ENCODE measurements at regions not wholly inside any gene's neighbourhood (a gene's known extent, or its start where the extent isn't known, plus 50 kb on each side); places are given as distances from the start of the nearest gene placed in this dataset.

GRCh38 chr2:121831841-121832240 lies 76.4 kb downstream of the TSN start:
- TF ChIP-seq POLR2AphosphoS5 (IDR thresholded peaks at IDR 0.05; ENCODE audit: low read depth, low read length) (no peak), FOXP2 (optimal IDR thresholded peaks at IDR 0.05; ENCODE audit: borderline replicate concordance, extremely low read depth, extremely low read length, insufficient read depth) (no peak), SIN3A (IDR thresholded peaks at IDR 0.05; ENCODE audit: borderline replicate concordance, insufficient read depth, low read length) (no peak), TAF1 (IDR thresholded peaks at IDR 0.05; ENCODE audit: borderline replicate concordance, insufficient read depth, low read length) (no peak)
- TF ChIP-seq, protein P1, sequence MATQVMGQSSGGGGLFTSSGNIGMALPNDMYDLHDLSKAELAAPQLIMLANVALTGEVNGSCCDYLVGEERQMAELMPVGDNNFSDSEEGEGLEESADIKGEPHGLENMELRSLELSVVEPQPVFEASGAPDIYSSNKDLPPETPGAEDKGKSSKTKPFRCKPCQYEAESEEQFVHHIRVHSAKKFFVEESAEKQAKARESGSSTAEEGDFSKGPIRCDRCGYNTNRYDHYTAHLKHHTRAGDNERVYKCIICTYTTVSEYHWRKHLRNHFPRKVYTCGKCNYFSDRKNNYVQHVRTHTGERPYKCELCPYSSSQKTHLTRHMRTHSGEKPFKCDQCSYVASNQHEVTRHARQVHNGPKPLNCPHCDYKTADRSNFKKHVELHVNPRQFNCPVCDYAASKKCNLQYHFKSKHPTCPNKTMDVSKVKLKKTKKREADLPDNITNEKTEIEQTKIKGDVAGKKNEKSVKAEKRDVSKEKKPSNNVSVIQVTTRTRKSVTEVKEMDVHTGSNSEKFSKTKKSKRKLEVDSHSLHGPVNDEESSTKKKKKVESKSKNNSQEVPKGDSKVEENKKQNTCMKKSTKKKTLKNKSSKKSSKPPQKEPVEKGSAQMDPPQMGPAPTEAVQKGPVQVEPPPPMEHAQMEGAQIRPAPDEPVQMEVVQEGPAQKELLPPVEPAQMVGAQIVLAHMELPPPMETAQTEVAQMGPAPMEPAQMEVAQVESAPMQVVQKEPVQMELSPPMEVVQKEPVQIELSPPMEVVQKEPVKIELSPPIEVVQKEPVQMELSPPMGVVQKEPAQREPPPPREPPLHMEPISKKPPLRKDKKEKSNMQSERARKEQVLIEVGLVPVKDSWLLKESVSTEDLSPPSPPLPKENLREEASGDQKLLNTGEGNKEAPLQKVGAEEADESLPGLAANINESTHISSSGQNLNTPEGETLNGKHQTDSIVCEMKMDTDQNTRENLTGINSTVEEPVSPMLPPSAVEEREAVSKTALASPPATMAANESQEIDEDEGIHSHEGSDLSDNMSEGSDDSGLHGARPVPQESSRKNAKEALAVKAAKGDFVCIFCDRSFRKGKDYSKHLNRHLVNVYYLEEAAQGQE (IDR thresholded peaks at IDR 0.05; ENCODE audit: insufficient read depth in 1 of 2, low read depth in 2 of 2, low read length in 2 of 2): no peak

- TF ChIP-seq, protein P1 (IDR thresholded peaks at IDR 0.05; ENCODE audit: insufficient read depth in 1 of 2, low read depth in 2 of 2, low read length in 2 of 2): no peak
- no peak for TF ChIP-seq FOXP2 (optimal IDR thresholded peaks at IDR 0.05; ENCODE audit: borderline replicate concordance, extremely low read depth, extremely low read length, insufficient read depth)
- no peak for TF ChIP-seq SIN3A (IDR thresholded peaks at IDR 0.05; ENCODE audit: borderline replicate concordance, insufficient read depth, low read length)
- no peak for TF ChIP-seq TAF1 (IDR thresholded peaks at IDR 0.05; ENCODE audit: borderline replicate concordance, insufficient read depth, low read length)
- TF ChIP-seq POLR2AphosphoS5 (IDR thresholded peaks at IDR 0.05; ENCODE audit: low read depth, low read length): no peak
These were observed 77.2 kb downstream of the TSN start for GRCh38 chr2:121832412-121833357.

DNA sequence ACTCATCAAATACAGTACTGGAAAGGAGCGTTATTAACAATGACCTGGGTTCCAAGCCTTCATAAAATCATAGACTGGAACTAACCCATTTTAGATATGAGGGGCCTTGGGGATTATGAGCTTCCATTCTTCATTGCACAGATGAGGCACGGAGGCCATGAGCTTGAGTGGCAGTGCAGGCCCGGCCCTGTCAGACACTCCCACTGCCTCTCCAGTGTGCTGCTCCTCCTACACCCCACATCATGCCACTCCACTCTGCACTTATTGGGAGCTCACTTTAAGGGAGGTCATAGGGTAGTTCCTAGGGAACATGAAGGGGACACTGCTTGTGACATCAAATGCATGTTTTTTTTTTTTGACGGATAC lies 77.9 kb downstream of the TSN start:
- TF ChIP-seq SIN3A (IDR thresholded peaks at IDR 0.05; ENCODE audit: borderline replicate concordance, insufficient read depth, low read length) (no peak), POLR2AphosphoS5 (IDR thresholded peaks at IDR 0.05; ENCODE audit: low read depth, low read length) (no peak), FOXP2 (optimal IDR thresholded peaks at IDR 0.05; ENCODE audit: borderline replicate concordance, extremely low read depth, extremely low read length, insufficient read depth) (no peak), TAF1 (IDR thresholded peaks at IDR 0.05; ENCODE audit: borderline replicate concordance, insufficient read depth, low read length) (no peak)
- TF ChIP-seq, protein P1 (IDR thresholded peaks at IDR 0.05; ENCODE audit: insufficient read depth in 1 of 2, low read depth in 2 of 2, low read length in 2 of 2): no peak

DNA sequence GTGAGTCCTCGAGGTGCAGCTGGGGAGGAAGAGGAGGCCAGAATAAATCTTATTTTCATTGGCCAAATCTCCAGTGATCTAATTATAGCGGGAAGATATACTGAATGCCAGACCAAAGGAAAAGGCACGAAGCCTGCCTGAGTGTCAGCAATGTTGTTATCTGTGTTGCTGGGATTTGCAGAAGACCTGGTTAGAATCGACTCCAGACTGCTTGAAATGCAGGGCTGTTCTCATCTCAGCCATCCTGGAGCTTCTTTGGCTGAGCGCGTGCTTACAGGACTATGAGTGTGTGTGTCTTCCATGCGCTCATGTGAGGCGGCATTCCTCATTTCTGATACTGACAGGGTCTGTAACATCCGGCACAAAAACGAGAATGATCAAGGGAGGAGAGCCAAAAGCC lies 81.2 kb downstream of the TSN start:
- TF ChIP-seq POLR2AphosphoS5 (IDR thresholded peaks at IDR 0.05; ENCODE audit: low read depth, low read length) (no peak), TAF1 (IDR thresholded peaks at IDR 0.05; ENCODE audit: borderline replicate concordance, insufficient read depth, low read length) (no peak), FOXP2 (optimal IDR thresholded peaks at IDR 0.05; ENCODE audit: borderline replicate concordance, extremely low read depth, extremely low read length, insufficient read depth) (no peak), SIN3A (IDR thresholded peaks at IDR 0.05; ENCODE audit: borderline replicate concordance, insufficient read depth, low read length) (no peak)
- TF ChIP-seq, protein P1 (IDR thresholded peaks at IDR 0.05; ENCODE audit: insufficient read depth in 1 of 2, low read depth in 2 of 2, low read length in 2 of 2): no peak

Measured in PFSK-1 (cell line).